Chondrocyte (in vitro differentiated cells): ENCODE measurements at regions not wholly inside any gene's neighbourhood (a gene's known extent, or its start where the extent isn't known, plus 50 kb on each side); places are given as distances from the start of the nearest gene placed in this dataset.

ENCODE experiments used
- DNase-seq: peaks from one replicate; pipeline ENCODE4 v3.0.0; 2021; ENCODE audit warnings: mixed read lengths, low spot score
- H3K27ac Mint-ChIP-seq: one replicate; pipeline ENCODE4 v1.8.0; 2021; ENCODE audit warnings: mild to moderate bottlenecking, moderate library complexity, mixed read lengths; ENCODE audit not compliant: unreplicated experiment
- H3K27me3 Mint-ChIP-seq: 2 replicates; pipeline ENCODE4 v1.8.0; 2021; ENCODE audit warnings: low read depth, mixed read lengths
- H3K36me3 Mint-ChIP-seq: 2 replicates; pipeline ENCODE4 v1.8.0; 2021; ENCODE audit warnings: low read depth, mixed read lengths
- H3K4me1 Mint-ChIP-seq: 2 replicates; pipeline ENCODE4 v1.8.0; 2021; ENCODE audit warnings: low read depth, mild to moderate bottlenecking, mixed read lengths
- H3K4me3 Mint-ChIP-seq: one replicate; pipeline ENCODE4 v1.8.0; 2021; ENCODE audit warnings: mild to moderate bottlenecking, moderate library complexity, mixed read lengths; ENCODE audit not compliant: unreplicated experiment
- H3K9me3 Mint-ChIP-seq: 2 replicates; pipeline ENCODE4 v1.8.0; 2021; ENCODE audit warnings: low read depth, mixed read lengths
- TF ChIP-seq, protein P1 (sequence below): fragments of 200-600 bp; sonication (generic); IDR thresholded peaks from 2 replicates; pipeline ENCODE4 v1.5.0; 2021; ENCODE audit warnings: antibody characterized with exemption, mild to moderate bottlenecking, moderate library complexity

DNA sequence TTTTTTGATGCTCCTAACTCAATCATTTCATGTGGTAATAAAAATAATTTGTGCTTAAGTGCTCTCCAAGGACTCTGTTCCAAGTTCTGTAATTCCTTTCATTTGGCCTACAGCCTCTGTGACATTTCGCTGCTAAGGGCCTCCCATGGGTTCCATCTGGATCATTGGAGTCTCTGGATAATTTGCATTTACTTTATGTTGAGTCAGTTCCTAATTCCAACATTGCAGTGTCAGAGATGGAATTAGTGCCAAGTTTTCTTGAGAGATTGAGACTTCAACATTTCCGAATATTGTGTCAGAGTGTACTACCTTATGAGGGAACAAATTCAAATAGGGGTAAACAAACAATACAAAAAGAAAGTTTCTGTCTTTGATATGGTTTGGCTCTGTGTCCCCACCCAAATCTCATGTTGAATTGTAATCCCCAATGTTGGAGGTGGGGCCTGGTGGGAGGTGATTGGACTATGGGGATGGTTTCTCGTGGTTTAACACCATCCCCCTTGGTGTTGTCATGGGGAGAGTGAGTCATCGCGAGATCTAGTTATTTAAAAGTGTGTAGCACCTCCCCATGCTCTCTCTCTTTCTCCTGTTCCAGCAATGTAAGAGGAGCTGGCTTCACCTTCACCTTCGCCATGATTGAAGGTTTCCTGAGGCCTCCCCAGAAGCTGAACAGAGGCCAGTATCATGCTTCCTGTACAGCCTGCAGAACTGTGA lies 244.1 kb upstream of the TBX18 start:
- H3K9me3 Mint-ChIP-seq: no peaks in the 10 kb centered on the region
- H3K4me3 Mint-ChIP-seq: no peak overlapping the region
- TF ChIP-seq, protein P1, sequence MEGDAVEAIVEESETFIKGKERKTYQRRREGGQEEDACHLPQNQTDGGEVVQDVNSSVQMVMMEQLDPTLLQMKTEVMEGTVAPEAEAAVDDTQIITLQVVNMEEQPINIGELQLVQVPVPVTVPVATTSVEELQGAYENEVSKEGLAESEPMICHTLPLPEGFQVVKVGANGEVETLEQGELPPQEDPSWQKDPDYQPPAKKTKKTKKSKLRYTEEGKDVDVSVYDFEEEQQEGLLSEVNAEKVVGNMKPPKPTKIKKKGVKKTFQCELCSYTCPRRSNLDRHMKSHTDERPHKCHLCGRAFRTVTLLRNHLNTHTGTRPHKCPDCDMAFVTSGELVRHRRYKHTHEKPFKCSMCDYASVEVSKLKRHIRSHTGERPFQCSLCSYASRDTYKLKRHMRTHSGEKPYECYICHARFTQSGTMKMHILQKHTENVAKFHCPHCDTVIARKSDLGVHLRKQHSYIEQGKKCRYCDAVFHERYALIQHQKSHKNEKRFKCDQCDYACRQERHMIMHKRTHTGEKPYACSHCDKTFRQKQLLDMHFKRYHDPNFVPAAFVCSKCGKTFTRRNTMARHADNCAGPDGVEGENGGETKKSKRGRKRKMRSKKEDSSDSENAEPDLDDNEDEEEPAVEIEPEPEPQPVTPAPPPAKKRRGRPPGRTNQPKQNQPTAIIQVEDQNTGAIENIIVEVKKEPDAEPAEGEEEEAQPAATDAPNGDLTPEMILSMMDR: no peak
- H3K27ac Mint-ChIP-seq: no peak overlapping the region
- no peak for DNase-seq
- H3K27me3 Mint-ChIP-seq: peaks cover 28% of the 10 kb centered on the region
- no peaks in the 10 kb centered on the region for H3K36me3 Mint-ChIP-seq
- H3K4me1 Mint-ChIP-seq: no peaks in the 10 kb centered on the region

DNA sequence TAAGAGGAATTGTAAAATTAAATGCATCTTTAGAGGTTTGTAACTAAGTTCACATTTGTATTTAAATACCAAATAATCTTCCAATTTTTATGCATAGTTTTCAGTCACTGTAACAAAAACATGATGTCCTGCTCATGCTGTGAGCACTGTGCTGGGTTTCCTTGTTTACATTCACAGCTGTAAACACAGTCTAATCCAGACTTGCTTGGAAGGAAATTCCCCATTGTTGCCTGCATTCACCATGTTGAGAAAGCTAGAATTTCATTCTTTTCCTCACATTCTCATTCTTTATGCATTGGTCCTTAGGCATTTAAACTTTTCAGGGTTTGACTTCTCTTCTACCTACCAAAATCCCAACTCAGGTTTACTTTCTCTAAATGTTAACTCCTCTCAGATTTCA lies 242.0 kb upstream of the TBX18 start:
- Mint-ChIP-seq H3K4me1 (no peaks in the 10 kb centered on the region), H3K36me3 (no peaks in the 10 kb centered on the region), H3K27me3 (peaks cover 30% of the 10 kb centered on the region), H3K4me3 (no peak overlapping the region), H3K9me3 (no peaks in the 10 kb centered on the region), H3K27ac (no peak overlapping the region)
- TF ChIP-seq, protein P1: no peak
- DNase-seq: no peak

DNA sequence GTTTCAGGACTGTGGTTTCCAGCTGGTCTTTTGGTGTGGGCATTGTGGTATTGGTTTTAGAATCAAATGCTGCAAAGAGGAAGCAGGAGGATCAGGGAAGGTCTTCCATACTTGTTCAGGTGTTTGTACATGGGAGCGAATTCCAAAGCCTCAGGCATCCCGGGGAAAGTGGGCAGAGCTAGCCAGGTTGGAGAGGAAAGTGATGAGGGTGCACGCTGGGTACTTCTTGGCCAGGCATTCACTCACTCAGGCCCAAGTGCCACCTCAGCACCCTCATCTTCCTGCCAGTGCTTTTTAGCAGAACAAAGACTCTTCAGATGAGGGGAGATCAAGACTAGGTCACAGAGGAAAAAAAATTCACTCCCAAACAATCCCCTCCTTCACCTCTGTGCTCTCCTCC lies 241.1 kb upstream of the TBX18 start:
- Mint-ChIP-seq H3K27me3 (peaks cover 27% of the 10 kb centered on the region), H3K27ac (no peak overlapping the region), H3K9me3 (no peaks in the 10 kb centered on the region), H3K36me3 (no peaks in the 10 kb centered on the region), H3K4me1 (no peaks in the 10 kb centered on the region), H3K4me3 (no peak overlapping the region)
- DNase-seq: no peak
- TF ChIP-seq, protein P1: no peak

DNA sequence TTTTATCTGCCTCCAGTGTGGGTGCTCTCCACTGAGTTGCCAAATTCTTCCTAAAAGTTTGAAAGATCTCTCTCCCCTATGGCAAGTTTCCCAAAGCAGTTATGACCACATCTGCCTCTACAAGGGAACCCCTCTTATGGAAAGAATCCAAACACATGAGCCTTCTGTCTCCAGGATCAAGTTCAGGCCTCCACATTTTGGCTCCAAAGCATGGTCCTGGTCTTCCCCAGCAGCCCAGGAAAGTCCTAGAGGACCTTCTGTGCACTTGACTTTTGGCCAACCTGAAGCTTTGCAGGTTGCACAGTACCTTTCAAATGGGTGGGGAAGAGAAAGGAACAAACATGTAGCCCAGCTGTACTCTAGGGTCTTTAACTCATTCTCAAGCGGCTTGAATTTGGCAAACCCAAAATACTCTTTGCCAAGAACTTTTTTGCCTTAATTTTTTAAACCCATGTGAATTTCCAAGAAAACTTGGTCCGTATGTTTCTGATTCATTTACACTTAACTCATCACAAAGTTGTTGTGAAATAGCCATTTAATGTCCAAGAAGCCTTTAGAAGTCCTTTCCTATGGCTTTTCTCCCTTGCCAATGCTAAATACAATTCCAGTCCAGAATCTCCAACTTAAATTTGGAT lies 240.1 kb upstream of the TBX18 start:
- peaks cover 27% of the 10 kb centered on the region for H3K27me3 Mint-ChIP-seq
- H3K36me3 Mint-ChIP-seq: no peaks in the 10 kb centered on the region
- H3K9me3 Mint-ChIP-seq: no peaks in the 10 kb centered on the region
- no peak overlapping the region for H3K4me3 Mint-ChIP-seq
- TF ChIP-seq, protein P1: no peak
- no peak for DNase-seq
- no peaks in the 10 kb centered on the region for H3K4me1 Mint-ChIP-seq
- no peak overlapping the region for H3K27ac Mint-ChIP-seq

DNA sequence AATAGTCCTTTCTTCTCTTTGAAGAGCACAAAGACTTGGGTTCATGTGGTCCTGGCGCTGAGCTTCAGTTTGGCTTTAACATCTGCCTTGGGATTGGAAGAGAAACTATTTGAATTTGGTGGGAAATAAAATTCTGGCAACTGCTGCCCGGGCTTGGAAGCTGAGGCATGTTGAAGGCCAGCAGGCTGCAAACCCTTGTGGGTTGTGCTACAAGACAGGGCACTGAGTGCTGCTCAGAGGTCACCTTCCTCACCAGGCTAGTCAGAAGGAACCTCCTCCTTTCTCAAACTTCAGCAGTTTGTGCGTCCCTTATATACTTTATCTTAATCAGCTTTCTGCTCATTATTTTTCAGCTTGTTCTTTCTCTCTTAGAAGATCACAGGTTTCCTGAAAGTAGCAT lies 238.4 kb upstream of the TBX18 start:
- Mint-ChIP-seq H3K27ac (no peak overlapping the region), H3K36me3 (no peaks in the 10 kb centered on the region), H3K27me3 (peaks cover 29% of the 10 kb centered on the region), H3K4me3 (no peak overlapping the region), H3K4me1 (no peaks in the 10 kb centered on the region), H3K9me3 (no peaks in the 10 kb centered on the region)
- DNase-seq: no peak
- TF ChIP-seq, protein P1: no peak
